Spinal cord (tissue), 9 donors: ENCODE measurements at regions not wholly inside any gene's neighbourhood (a gene's known extent, or its start where the extent isn't known, plus 50 kb on each side); places are given as distances from the start of the nearest gene placed in this dataset.

ENCODE experiments used
- DNase-seq, 6 donors: peaks; one replicate each; pipeline versions ENCODE4 v3.0.0 to v3.0.0-alpha.2; 2013 to 2015; ENCODE audit warnings: low spot score in 6 of 6, low read depth in 4 of 6
- H3K27ac ChIP-seq: one replicate; pipeline ENCODE4 v1.5.1; 2013; ENCODE audit warnings: low read depth, low read length, control low read depth
- H3K27me3 ChIP-seq: one replicate; pipeline ENCODE4 v1.6.1; 2013; ENCODE audit warnings: low read length; ENCODE audit not compliant: control insufficient read depth, insufficient read depth
- H3K36me3 ChIP-seq: one replicate; pipeline ENCODE4 v1.6.1; 2013; ENCODE audit warnings: low read length; ENCODE audit not compliant: control insufficient read depth, insufficient read depth
- H3K4me1 ChIP-seq: one replicate; pipeline ENCODE4 v1.6.1; 2013; ENCODE audit warnings: low read length; ENCODE audit not compliant: control insufficient read depth, insufficient read depth
- H3K4me3 ChIP-seq: one replicate; pipeline ENCODE4 v1.5.1; 2013; ENCODE audit warnings: low read depth, low read length, control low read depth
- H3K9me3 ChIP-seq: one replicate; pipeline ENCODE4 v1.6.1; 2013; ENCODE audit warnings: low read length; ENCODE audit not compliant: control insufficient read depth, insufficient read depth
- WGBS: methylation state at CpG from one replicate; pipeline ENCODE4 v1.1.5; 2013; ENCODE audit warnings: missing lambda C conversion rate; ENCODE audit not compliant: insufficient coverage; 5-methylcytosine and 5-hydroxymethylcytosine counted together
- donor health status: healthy.

GRCh38 chr14:73783107-73783727, 68.4 kb upstream of the PTGR2 start:
- Histone ChIP-seq H3K4me3 (no peak overlapping the region), H3K36me3 (no peaks in the 10 kb centered on the region), H3K27me3 (peaks cover 12% of the 10 kb centered on the region), H3K4me1 (peaks cover 41% of the 10 kb centered on the region), H3K9me3 (no peaks in the 10 kb centered on the region), H3K27ac (peak overlapping the region; percentile 97)
- DNase-seq = peak in 2 of 6 donors; percentile 24 to 42
- WGBS = 42% methylated on average over 10 of the region's 10 CpGs

GRCh38 chr14:73782623-73783022, 68.4 kb upstream of the PNMA1 start:
- no CpG with 5 or more reads among the region's 2 CpGs for WGBS
- peaks cover 12% of the 10 kb centered on the region for H3K27me3 ChIP-seq
- peak overlapping the region; percentile 97 for H3K27ac ChIP-seq
- H3K36me3 ChIP-seq = no peaks in the 10 kb centered on the region
- DNase-seq = no peak
- H3K4me3 ChIP-seq = no peak overlapping the region
- no peaks in the 10 kb centered on the region for H3K9me3 ChIP-seq
- peaks cover 41% of the 10 kb centered on the region for H3K4me1 ChIP-seq

GRCh38 chr14:73780896-73781295, 66.7 kb upstream of the PNMA1 start:
- no peak for DNase-seq
- Histone ChIP-seq H3K27ac (no peak overlapping the region), H3K4me3 (no peak overlapping the region), H3K9me3 (no peaks in the 10 kb centered on the region), H3K27me3 (peaks cover 7% of the 10 kb centered on the region), H3K4me1 (peaks cover 35% of the 10 kb centered on the region), H3K36me3 (no peaks in the 10 kb centered on the region)
- no CpG with 5 or more reads among the region's 3 CpGs for WGBS

GRCh38 chr14:73780391-73780790, 66.2 kb upstream of the PNMA1 start:
- Histone ChIP-seq H3K36me3 (no peaks in the 10 kb centered on the region), H3K27ac (no peak overlapping the region), H3K4me1 (peaks cover 31% of the 10 kb centered on the region), H3K4me3 (no peak overlapping the region), H3K27me3 (peaks cover 4% of the 10 kb centered on the region), H3K9me3 (no peaks in the 10 kb centered on the region)
- no peak for DNase-seq
- 85% methylated on average over 3 of the region's 4 CpGs for WGBS

- Histone ChIP-seq H3K27me3 (no peaks in the 10 kb centered on the region), H3K9me3 (no peaks in the 10 kb centered on the region), H3K36me3 (no peaks in the 10 kb centered on the region), H3K27ac (no peak overlapping the region), H3K4me3 (no peak overlapping the region), H3K4me1 (peaks cover 16% of the 10 kb centered on the region)
- WGBS = 100% methylated on average over 1 of the region's 3 CpGs
- DNase-seq = no peak
Observed at GRCh38 chr14:73778736-73779135, 64.6 kb upstream of the PNMA1 start.

GRCh38 chr14:73777420-73777819, 63.2 kb upstream of the PNMA1 start:
- Histone ChIP-seq H3K4me3 (no peak overlapping the region), H3K27me3 (no peaks in the 10 kb centered on the region), H3K36me3 (no peaks in the 10 kb centered on the region), H3K9me3 (no peaks in the 10 kb centered on the region), H3K4me1 (peaks cover 5% of the 10 kb centered on the region), H3K27ac (no peak overlapping the region)
- WGBS = 70% methylated on average over 7 of the region's 7 CpGs
- DNase-seq = no peak

GRCh38 chr14:73776194-73776537, 62.0 kb upstream of the PNMA1 start:
- no peak for DNase-seq
- Histone ChIP-seq H3K4me1 (peaks cover 12% of the 10 kb centered on the region), H3K27ac (no peak overlapping the region), H3K27me3 (no peaks in the 10 kb centered on the region), H3K4me3 (no peak overlapping the region), H3K9me3 (no peaks in the 10 kb centered on the region), H3K36me3 (no peaks in the 10 kb centered on the region)
- WGBS = no CpG with 5 or more reads among the region's 3 CpGs

- no peaks in the 10 kb centered on the region for H3K27me3 ChIP-seq
- H3K36me3 ChIP-seq = no peaks in the 10 kb centered on the region
- H3K9me3 ChIP-seq = no peaks in the 10 kb centered on the region
- H3K4me3 ChIP-seq = no peak overlapping the region
- DNase-seq = no peak
- WGBS = 89% methylated on average over 9 of the region's 10 CpGs
- peaks cover 15% of the 10 kb centered on the region for H3K4me1 ChIP-seq
- peak overlapping the region; percentile 49 for H3K27ac ChIP-seq
Observed at GRCh38 chr14:73775339-73776193, 61.4 kb upstream of the PNMA1 start.

GRCh38 chr14:73774671-73775070, 60.5 kb upstream of the PNMA1 start:
- 77% methylated on average over 2 of the region's 2 CpGs for WGBS
- Histone ChIP-seq H3K4me1 (peaks cover 15% of the 10 kb centered on the region), H3K27ac (no peak overlapping the region)

GRCh38 chr14:73774241-73774570, 60.0 kb upstream of the PNMA1 start:
- peaks cover 15% of the 10 kb centered on the region for H3K4me1 ChIP-seq
- DNase-seq = no peak
- no peaks in the 10 kb centered on the region for H3K27me3 ChIP-seq
- H3K27ac ChIP-seq = no peak overlapping the region
- H3K4me3 ChIP-seq = no peak overlapping the region
- WGBS = 49% methylated on average over 3 of the region's 3 CpGs
- no peaks in the 10 kb centered on the region for H3K36me3 ChIP-seq
- H3K9me3 ChIP-seq = no peaks in the 10 kb centered on the region

More at GRCh38 chr14:73774671-73775070, 60.5 kb upstream of the PNMA1 start:
- Histone ChIP-seq H3K36me3 (no peaks in the 10 kb centered on the region), H3K9me3 (no peaks in the 10 kb centered on the region), H3K27me3 (no peaks in the 10 kb centered on the region), H3K4me3 (no peak overlapping the region)
- no peak for DNase-seq
